ENCODE measurements at regions not wholly inside any gene's neighbourhood (a gene's known extent, or its start where the extent isn't known, plus 50 kb on each side); places are given as distances from the start of the nearest gene placed in this dataset.

- TF ChIP-seq CTCF (IDR thresholded peaks at IDR 0.05) (no peak), POLR2AphosphoS5 (IDR thresholded peaks at IDR 0.05) (no peak), POLR2A (IDR thresholded peaks at IDR 0.05) (no peak)
Observed at GRCh38 chr6:5840734-5841390, 165.9 kb downstream of the NRN1 start.
